GM19324 (cell line): ENCODE measurements at regions not wholly inside any gene's neighbourhood (a gene's known extent, or its start where the extent isn't known, plus 50 kb on each side); places are given as distances from the start of the nearest gene placed in this dataset.

ENCODE experiments used
- ATAC-seq: cut with Tn5 transposase; IDR thresholded peaks from one replicate; pipeline ENCODE4 v1.9.1; 2021; ENCODE audit warnings: mild to moderate bottlenecking, moderate library complexity; ENCODE audit not compliant: unreplicated experiment, low FRiP score

GRCh38 chr17:79332011-79332554 is 257.5 kb downstream of the ENGASE start:
- ATAC-seq: no peak

GRCh38 chr17:79331492-79331891 is 256.9 kb downstream of the ENGASE start:
- no peak for ATAC-seq

GRCh38 chr17:79330696-79331095 is 256.1 kb downstream of the ENGASE start:
- ATAC-seq: no peak

GRCh38 chr17:79330229-79330628 is 255.6 kb downstream of the ENGASE start:
- no peak for ATAC-seq

GRCh38 chr17:79326814-79327213 is 252.2 kb downstream of the ENGASE start:
- ATAC-seq: no peak

GRCh38 chr17:79325709-79326430 is 251.2 kb downstream of the ENGASE start:
- no peak for ATAC-seq

GRCh38 chr17:79324194-79324593 is 249.6 kb downstream of the ENGASE start:
- no peak for ATAC-seq

GRCh38 chr17:79323566-79323965 is 248.9 kb downstream of the ENGASE start:
- ATAC-seq: no peak

GRCh38 chr17:79322211-79323123 is 247.8 kb downstream of the ENGASE start:
- no peak for ATAC-seq

GRCh38 chr17:79320331-79320730 is 245.7 kb downstream of the ENGASE start:
- no peak for ATAC-seq

GRCh38 chr17:79317916-79318315 is 243.3 kb downstream of the ENGASE start:
- no peak for ATAC-seq

- ATAC-seq: no peak
These were observed 242.2 kb downstream of the ENGASE start for GRCh38 chr17:79316805-79317204.

- no peak for ATAC-seq
These were observed 240.9 kb downstream of the ENGASE start for GRCh38 chr17:79315358-79316105.

- no peak for ATAC-seq
These were observed 240.2 kb downstream of the ENGASE start for GRCh38 chr17:79314617-79315357.

GRCh38 chr17:79311373-79311772 is 236.7 kb downstream of the ENGASE start:
- ATAC-seq: no peak

- ATAC-seq: no peak
These were observed 232.0 kb downstream of the ENGASE start for GRCh38 chr17:79306424-79307318.

- ATAC-seq: no peak
These were observed 231.3 kb downstream of the ENGASE start for GRCh38 chr17:79305768-79306423.

- no peak for ATAC-seq
These were observed 230.7 kb downstream of the ENGASE start for GRCh38 chr17:79305376-79305767.

- ATAC-seq: no peak
These were observed 230.3 kb downstream of the ENGASE start for GRCh38 chr17:79304884-79305283.
